Inflammatory macrophage treated with lipopolysaccharide for 1 hour (primary cell): ENCODE measurements at regions not wholly inside any gene's neighbourhood (a gene's known extent, or its start where the extent isn't known, plus 50 kb on each side); places are given as distances from the start of the nearest gene placed in this dataset.
"Not testable (repeated sequence)": the region's sequence is repeated elsewhere in the genome, so short reads cannot be mapped to it uniquely, and the experiment has no call there.

Source experiments
- DNase-seq, 2 donors: peaks; one replicate each; pipeline ENCODE4 v3.0.0-alpha.2; 2020 to 2022

DNA sequence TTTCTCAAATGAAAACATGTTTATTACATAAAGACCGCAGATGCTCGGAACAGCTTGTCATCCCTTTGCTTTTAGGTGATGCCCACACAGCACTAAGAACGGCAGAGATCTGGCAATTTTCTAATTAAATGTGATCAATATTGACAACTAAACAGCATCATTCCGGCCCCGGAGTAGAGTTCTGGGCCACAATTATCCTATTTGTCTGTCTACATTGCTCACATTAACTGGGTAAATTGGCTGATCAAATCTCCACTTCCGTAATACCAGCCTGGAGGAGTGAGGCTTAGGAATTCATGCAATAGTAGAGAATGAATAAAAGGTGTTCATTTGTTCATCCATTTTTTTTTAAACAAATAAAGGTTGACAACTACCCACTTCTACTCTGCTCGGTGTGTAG lies 245.1 kb upstream of the C9orf72 start:
- DNase-seq: no peak

DNA sequence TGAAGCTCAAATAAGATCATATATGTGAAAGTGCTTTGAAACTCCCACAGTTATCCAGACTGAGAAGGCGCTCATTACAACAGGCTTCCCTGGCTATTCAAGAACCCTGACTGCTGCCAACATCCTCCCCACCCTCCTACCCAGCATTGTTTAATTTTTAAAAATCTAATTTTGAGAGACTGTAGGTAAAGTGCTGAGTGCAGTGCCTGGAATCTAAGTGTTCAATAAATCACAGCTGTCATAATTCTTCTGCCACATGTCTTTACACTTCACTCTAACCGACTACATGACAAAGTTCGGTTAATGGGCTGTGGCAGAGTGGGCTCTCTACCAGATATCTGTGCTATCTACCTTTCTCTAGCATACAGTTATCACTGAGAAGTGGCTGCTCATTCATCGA lies 255.6 kb upstream of the C9orf72 start:
- DNase-seq: no peak

- no peak for DNase-seq
These were observed 256.3 kb upstream of the C9orf72 start for GRCh38 chr9:27829621-27830020.

GRCh38 chr9:27832108-27832507 lies 258.8 kb upstream of the C9orf72 start:
- DNase-seq: not testable (repeated sequence)

DNA sequence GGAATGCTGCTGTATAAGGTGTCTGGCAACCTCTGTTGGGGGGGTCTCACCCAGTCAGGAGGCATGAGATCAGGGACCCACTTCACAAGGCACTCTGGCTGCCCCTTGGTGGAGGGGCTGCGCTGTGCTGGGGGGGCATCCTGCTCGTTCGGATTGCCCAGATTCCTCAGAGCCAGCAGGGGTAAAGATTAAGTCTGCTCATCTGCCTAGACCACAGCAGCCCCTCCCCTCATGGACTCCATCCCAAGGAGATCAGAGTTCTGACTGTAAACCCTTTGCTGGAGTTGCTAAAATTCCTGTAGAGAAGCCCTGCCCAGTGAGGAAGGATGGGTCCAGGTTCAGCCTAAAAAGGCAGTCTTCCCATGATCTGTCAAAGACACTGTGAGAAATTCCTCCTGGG lies 262.0 kb upstream of the C9orf72 start:
- DNase-seq: no peak

GRCh38 chr9:27835746-27836145 lies 262.5 kb upstream of the C9orf72 start:
- no peak for DNase-seq

- DNase-seq: no peak
These were observed 263.6 kb upstream of the C9orf72 start for GRCh38 chr9:27836661-27837401.

- no peak for DNase-seq
These were observed 265.6 kb upstream of the C9orf72 start for GRCh38 chr9:27838876-27839275.

DNA sequence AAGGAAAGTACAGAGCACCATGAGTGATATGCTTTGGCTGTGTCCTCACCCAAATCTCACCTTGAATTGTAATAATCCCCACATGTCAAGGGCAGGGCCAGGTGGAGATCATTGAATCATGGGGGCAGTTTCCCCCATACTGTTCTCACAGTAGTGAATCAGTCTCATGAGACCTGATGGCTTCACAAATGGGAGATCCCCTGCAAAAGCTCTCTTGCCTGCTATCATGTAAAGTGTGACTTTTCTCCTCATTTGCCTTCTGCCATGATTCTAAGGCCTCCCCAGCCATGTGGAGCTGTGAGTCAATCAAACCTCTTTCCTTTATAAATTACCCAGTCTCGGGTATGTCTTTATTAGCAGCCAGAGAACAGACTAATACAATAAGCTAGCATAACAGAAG lies 266.5 kb upstream of the C9orf72 start:
- peak in 1 of 2 donors; percentile 4 for DNase-seq

GRCh38 chr9:27844797-27845196 lies 271.5 kb upstream of the C9orf72 start:
- DNase-seq: no peak

GRCh38 chr9:27847380-27847779 lies 274.1 kb upstream of the C9orf72 start:
- DNase-seq: no peak

DNA sequence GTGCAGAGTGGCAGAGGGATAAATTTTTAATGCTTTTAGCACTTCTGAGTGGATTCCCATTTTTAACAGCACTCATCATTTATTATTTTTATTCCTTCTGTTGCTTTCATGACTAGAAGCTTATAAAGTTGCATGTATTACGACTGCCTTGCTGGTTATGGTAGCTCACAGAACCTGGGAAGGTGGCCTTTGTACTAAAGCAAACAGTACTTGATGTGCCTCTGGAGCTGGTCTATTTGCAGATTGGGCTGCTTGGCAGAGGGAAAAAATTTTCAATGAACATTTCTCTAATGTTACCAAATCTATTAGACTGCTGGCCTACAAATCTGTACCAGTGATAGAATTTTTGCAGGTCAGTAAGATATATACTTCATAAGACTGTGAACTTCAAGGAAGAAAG lies 274.5 kb upstream of the C9orf72 start:
- no peak for DNase-seq

- DNase-seq: no peak
These were observed 275.0 kb upstream of the C9orf72 start for GRCh38 chr9:27848315-27848714.

- peak in 1 of 2 donors; percentile 5 for DNase-seq
These were observed 278.6 kb upstream of the C9orf72 start for GRCh38 chr9:27851858-27852257.

GRCh38 chr9:27853529-27853928 lies 280.2 kb upstream of the C9orf72 start:
- DNase-seq: no peak

GRCh38 chr9:27856054-27856453 lies 282.8 kb upstream of the C9orf72 start:
- DNase-seq: no peak

DNA sequence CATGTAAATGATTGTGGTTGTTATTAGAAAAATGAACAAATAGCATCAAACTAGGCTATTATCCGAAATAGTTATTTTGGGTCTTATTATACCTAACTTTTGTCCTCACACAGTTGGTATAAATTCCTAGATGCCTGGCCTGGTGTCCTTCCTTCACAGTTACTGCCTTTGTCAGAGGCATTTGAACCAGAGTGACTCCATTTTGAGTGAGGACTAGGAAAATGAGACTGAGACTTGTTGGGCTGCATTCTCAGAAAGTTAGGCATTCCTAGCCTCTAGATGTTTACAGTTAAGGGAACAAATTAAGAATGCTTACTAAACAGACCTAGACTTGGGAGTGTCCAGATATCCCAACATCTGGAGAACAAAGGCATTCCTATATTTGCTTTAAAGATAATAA lies 283.5 kb upstream of the C9orf72 start:
- DNase-seq: no peak

GRCh38 chr9:27861887-27862286 lies 288.6 kb upstream of the C9orf72 start:
- DNase-seq: no peak

- DNase-seq: no peak
These were observed 291.6 kb upstream of the C9orf72 start for GRCh38 chr9:27864644-27865438.

GRCh38 chr9:27866741-27867140 lies 293.5 kb upstream of the C9orf72 start:
- no peak for DNase-seq

DNA sequence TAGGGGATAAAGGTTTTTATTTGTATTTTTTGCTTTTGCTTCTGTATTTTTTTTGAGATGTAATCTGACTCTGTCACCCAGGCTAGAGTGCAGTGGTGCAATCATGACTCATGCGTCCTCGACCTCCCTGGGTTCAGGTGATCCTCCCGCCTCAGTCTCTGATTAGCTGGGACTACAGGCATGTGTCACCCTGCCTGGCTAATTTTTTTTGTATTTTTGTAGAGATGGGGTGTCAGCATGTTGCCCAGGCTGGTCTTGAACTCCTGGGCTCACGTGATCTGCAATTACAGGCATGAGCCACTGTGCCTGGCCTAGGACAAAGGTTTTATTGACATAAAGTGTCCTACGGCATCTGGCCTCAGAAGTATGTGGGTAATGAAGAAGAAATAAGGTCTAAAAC lies 297.1 kb upstream of the C9orf72 start:
- no peak for DNase-seq

DNA sequence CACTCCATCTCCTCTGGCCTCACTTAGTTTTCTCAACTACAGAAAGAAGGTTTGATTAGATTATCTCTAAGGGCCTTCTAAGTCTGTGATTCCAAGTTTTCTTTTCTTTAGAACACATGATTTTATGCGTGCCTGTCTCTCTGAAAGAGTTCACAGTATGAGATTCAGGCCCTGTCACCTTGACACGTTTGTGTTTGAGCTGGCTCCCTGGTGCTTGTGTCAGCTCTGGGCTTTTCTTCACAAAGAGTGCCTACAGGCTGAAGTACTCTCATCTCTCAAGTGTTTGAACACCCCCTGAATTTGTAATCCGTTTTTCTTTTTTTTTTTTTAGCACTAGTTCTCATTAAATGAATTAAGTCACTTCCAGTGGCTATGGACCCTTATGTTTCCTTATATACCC lies 306.9 kb upstream of the C9orf72 start:
- DNase-seq: no peak

GRCh38 chr9:27880635-27881034 lies 307.4 kb upstream of the C9orf72 start:
- DNase-seq: no peak

GRCh38 chr9:27888661-27889295 lies 315.5 kb upstream of the C9orf72 start:
- DNase-seq: peak in 1 of 2 donors; percentile 1
